HG03064 (cell line): ENCODE measurements at regions not wholly inside any gene's neighbourhood (a gene's known extent, or its start where the extent isn't known, plus 50 kb on each side); places are given as distances from the start of the nearest gene placed in this dataset.

Experiments used
- ATAC-seq: cut with Tn5 transposase; IDR thresholded peaks from one replicate; pipeline ENCODE4 v1.9.1; 2021; ENCODE audit warnings: low read depth; ENCODE audit not compliant: unreplicated experiment

DNA sequence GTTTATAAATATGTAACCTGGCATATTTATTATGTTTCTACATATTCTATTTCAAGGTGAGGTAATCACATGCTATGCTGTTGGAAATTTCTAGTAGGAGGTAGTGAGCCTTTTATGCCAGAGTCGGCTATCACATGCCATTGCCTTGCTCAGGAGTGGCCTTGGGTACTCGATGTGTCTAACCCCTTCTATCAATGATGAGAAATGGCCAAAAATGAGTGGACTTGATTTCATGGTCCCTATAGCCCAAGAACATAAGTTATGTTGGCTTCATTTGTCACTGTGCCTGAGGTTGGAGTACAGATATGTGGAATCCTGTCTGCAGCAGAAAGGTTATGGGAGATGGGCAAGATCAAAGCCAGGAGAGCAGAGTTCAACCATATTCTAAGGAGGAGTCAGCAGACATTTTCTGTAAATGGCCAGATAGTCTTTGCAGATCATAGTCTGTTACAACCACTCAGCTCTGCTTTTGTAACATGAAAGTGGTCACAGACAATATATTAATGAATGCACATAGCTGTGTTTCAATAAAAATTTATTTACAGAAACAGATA lies 554.4 kb downstream of the PDCD6IP start:
- ATAC-seq, result no peak

- no peak for ATAC-seq
These were observed 559.0 kb downstream of the PDCD6IP start for GRCh38 chr3:34357461-34357860.

- no peak for ATAC-seq
These were observed 560.6 kb downstream of the PDCD6IP start for GRCh38 chr3:34359064-34359463.

- ATAC-seq, result no peak
These were observed 562.3 kb downstream of the PDCD6IP start for GRCh38 chr3:34360713-34361112.

DNA sequence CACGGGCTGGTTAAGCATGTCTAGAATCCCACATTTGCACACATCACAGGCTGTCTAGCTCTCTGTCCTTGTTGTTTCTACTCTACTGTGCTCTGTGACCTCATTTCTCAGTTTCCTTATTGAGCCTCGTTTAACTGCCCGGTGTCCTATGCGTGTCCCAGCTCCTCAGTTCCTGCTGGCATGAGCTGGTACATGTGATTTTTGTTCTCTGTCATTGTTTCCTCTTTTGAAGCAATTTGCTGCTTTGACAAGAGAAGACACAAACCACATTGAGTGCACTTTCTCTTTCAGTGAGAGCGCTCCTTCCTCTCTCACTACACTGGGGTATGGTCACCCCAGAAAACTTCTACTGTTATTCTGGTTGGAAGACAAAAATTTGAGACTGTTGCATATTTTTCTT lies 563.5 kb downstream of the PDCD6IP start:
- peak; percentile 98 for ATAC-seq

DNA sequence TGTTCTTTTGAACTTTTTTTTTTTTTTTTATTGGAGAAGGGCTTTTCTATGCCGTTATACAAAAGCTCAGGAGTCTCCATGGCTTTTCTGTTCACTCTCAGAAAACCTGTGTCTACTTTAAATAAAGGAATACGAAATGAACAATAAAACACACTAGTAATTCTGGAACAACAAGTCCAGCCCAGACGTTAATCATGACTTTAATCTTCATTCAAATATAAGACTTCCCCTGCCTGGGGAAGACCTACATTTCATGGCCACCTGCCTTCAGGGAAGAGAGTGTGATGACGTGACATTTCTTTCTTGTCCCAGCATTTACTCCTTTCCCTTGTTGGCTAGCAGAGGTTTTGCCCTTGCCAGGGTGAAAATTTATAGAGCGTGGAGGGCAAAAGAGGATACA lies 564.5 kb downstream of the PDCD6IP start:
- ATAC-seq, result no peak

DNA sequence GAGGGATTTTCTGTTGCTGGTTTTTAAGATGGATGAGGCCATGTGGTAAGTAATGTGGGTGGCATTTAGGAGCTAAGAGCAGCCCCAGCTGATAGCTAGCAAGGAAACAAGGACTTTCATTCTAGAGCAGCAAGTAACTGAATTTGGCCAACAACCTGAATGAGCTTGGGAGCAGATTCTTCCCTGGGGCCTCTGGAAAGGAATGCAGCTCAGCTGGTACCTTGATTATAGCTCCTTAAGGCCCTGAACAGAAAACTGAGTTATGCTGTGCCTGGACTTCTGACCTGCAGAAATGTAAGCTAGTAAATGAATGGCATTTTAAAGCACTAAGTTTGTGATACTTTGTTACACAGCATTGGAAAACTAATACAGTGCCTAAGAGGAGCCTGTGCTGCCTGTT lies 565.5 kb downstream of the PDCD6IP start:
- no peak for ATAC-seq

DNA sequence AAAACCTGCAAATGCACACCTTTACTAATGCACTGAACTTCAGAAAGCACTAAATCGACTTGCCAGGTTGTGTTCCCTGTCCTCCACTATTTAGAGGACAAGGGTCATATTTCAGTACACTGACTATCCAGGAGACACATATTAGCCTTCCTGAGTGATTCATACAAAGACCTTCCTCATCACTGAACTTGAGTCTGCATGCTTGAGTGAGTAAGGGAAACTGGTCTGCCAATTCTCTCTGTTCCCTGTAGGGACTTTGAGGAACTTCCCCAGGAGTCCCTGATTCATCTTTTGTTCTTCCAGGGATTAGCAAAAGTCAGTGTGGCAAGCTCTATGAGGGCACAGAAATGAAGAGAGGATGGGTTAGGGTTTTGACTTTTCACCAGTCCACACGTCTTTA lies 565.9 kb downstream of the PDCD6IP start:
- no peak for ATAC-seq

GRCh38 chr3:34365231-34365630 lies 566.8 kb downstream of the PDCD6IP start:
- ATAC-seq, result no peak

- ATAC-seq, result no peak
These were observed 567.3 kb downstream of the PDCD6IP start for GRCh38 chr3:34365771-34366170.

DNA sequence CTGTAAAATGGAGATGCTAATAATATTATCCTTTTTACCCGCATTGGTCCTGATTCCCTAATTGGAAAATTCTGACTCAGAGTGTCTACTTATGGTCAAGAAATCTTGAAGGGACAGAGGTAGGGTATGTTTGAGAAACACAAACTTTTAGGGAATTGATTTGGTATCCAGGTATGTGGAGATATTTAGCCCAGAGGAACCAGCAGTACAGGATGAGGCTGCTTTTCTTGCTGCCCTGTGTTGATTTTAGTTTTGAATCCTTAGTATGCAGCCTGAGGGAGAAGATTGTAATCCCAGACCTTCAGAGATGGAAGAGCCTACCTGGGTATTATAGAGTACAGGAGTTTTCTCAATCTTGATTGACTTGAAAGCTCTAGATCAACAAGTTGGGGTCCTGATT lies 569.1 kb downstream of the PDCD6IP start:
- ATAC-seq, result no peak

DNA sequence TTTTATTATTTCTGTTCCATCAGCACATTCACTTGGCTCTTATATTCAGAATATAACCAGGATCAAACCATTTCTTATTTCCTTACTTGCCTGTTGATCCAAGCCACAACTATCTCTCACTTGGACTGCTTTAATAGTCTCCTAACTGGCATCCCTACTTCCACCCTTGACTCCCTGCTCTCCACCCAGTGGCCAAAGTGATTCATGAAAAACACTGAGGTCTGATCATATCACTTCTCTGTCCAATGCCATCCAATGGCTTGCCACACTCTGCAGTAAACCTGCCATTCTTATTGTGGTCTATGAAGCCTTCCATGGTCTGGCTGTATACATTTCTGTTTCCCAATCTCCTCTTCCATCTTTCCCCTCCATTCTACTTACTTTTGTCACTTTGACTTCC lies 576.1 kb downstream of the PDCD6IP start:
- no peak for ATAC-seq

- no peak for ATAC-seq
These were observed 578.3 kb downstream of the PDCD6IP start for GRCh38 chr3:34376691-34377090.

DNA sequence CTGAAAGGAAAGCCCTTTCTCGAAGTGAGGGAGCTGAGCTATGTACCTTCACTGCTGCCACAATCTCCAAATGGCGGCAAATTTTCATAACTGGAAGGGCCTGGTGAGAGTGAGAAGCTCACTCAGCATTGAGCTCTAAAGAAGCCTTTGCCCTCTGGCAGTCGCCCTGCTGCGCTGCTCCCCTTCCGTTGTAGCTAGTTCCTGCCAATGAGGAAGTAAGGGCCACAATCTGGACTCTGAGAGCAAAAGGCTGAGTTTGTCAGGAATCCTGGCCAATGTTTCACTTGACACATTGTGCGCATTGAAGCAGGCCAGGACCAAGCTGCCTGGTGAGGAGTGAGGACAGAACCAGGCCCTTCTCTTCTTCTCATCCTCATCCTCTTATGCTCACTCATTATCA lies 579.5 kb downstream of the PDCD6IP start:
- ATAC-seq, result no peak

- ATAC-seq, result no peak
These were observed 582.8 kb downstream of the PDCD6IP start for GRCh38 chr3:34381243-34381642.

- ATAC-seq, result no peak
These were observed 584.4 kb downstream of the PDCD6IP start for GRCh38 chr3:34382859-34383258.

DNA sequence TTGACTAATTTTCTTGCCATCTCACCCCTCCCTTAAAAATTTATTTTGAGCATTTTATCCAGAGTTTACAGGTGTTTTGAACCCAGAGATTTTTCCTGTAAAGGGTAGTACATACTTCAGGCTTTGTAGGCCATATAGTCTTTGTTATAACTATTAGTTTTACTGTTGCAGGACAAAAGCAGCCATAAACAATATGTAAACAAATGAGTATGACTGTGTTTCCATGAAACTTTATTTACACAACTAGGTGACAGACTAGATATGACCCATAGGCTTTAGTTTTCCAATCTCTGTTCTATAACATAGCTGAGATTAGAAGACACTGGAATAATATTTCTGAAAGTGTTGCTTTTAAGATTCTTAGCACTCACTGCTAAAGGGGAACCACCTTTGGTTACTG lies 587.9 kb downstream of the PDCD6IP start:
- ATAC-seq, result no peak

DNA sequence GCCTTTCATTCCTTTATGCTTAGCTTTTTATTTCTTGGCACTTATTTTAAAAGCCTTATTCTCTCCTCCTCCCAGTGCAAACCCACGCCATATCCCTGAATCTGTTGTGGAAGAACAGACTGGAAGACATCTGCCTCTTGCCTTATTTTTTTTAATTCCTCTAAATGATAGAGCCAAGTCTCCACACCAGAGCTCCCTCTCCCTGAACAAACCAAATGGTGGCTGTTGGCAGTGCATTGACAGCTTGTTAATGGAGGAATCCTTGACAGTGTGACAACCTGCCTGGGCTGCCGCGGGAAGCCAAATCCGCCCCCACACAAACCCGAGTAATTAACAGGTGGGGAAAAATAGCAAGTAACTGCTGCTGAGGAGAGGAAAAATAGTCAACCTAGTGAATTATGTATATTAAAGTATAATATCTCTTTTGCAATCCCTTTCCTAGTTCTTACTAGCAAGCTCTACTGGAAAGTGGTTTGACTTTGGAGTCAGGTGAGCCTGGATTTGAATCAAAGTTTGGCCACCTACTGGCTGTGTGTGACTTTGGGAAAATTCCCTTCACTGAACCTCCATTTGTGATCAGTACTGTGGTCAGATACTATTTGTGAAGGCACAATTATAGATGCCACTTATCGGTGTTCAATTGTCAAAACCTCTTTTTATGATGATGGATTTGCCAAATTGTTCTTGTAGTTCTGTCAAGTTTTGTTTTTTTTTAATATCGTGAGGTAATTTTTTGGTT lies 589.6 kb downstream of the PDCD6IP start:
- no peak for ATAC-seq

GRCh38 chr3:34388830-34389229 lies 590.4 kb downstream of the PDCD6IP start:
- ATAC-seq, result no peak

- ATAC-seq, result no peak
These were observed 596.7 kb downstream of the PDCD6IP start for GRCh38 chr3:34394978-34395748.

DNA sequence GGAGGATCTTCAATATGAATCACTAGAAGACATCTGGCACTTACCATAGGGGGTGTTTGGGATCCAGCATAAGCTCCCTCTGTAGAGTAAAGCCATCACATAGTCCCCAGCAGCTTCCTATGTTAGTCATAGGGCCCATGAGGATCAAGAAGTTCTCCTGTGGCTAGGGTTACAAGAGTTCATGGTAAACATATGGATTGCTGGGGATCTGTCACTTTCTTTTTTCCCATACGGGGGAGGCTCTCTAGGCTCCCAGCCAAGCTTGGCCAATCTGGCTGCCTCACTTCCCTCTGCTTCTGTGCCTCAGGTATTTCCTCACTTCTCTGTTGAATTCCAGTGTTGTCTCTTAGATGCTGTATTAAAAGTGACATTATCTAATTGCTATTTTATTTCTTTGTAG lies 597.9 kb downstream of the PDCD6IP start:
- ATAC-seq, result no peak

- no peak for ATAC-seq
These were observed 598.5 kb downstream of the PDCD6IP start for GRCh38 chr3:34396956-34397355.
